CD4-positive, alpha-beta T cell treated with Interleukin-15 for 1 hour (primary cell): ENCODE measurements at regions not wholly inside any gene's neighbourhood (a gene's known extent, or its start where the extent isn't known, plus 50 kb on each side); places are given as distances from the start of the nearest gene placed in this dataset.
"Not testable (repeated sequence)": the region's sequence is repeated elsewhere in the genome, so short reads cannot be mapped to it uniquely, and the experiment has no call there.

ENCODE experiments used
- DNase-seq: peaks from one replicate; pipeline ENCODE4 v3.0.0-alpha.2; 2020

- no peak for DNase-seq
These were observed 450.3 kb downstream of the RAPGEF2 start for GRCh38 chr4:159552979-159553768.

- no peak for DNase-seq
These were observed 453.0 kb downstream of the RAPGEF2 start for GRCh38 chr4:159555873-159556272.

GRCh38 chr4:159562366-159562765 is 459.5 kb downstream of the RAPGEF2 start:
- no peak for DNase-seq

GRCh38 chr4:159563257-159563656 is 460.4 kb downstream of the RAPGEF2 start:
- no peak for DNase-seq

- DNase-seq, result no peak
These were observed 461.7 kb downstream of the RAPGEF2 start for GRCh38 chr4:159564615-159565014.

GRCh38 chr4:159566786-159567185 is 463.9 kb downstream of the RAPGEF2 start:
- no peak for DNase-seq

- no peak for DNase-seq
These were observed 474.4 kb downstream of the RAPGEF2 start for GRCh38 chr4:159577241-159577640.

- no peak for DNase-seq
These were observed 479.8 kb downstream of the RAPGEF2 start for GRCh38 chr4:159582685-159583084.

GRCh38 chr4:159592898-159593556 is 490.1 kb downstream of the RAPGEF2 start:
- DNase-seq, result no peak

GRCh38 chr4:159593681-159594080 is 490.8 kb downstream of the RAPGEF2 start:
- no peak for DNase-seq

GRCh38 chr4:159594576-159594975 is 491.7 kb downstream of the RAPGEF2 start:
- DNase-seq, result no peak

- DNase-seq, result not testable (repeated sequence)
These were observed 492.2 kb downstream of the RAPGEF2 start for GRCh38 chr4:159595101-159595500.

GRCh38 chr4:159598602-159599001 is 495.7 kb downstream of the RAPGEF2 start:
- DNase-seq, result no peak

- DNase-seq, result no peak
These were observed 497.2 kb downstream of the RAPGEF2 start for GRCh38 chr4:159600061-159600460.

GRCh38 chr4:159604781-159605180 is 501.9 kb downstream of the RAPGEF2 start:
- DNase-seq, result no peak

GRCh38 chr4:159606835-159607234 is 504.0 kb downstream of the RAPGEF2 start:
- no peak for DNase-seq

- no peak for DNase-seq
These were observed 504.9 kb downstream of the RAPGEF2 start for GRCh38 chr4:159607809-159608208.

GRCh38 chr4:159608436-159608835 is 505.6 kb downstream of the RAPGEF2 start:
- DNase-seq, result no peak

- no peak for DNase-seq
These were observed 529.2 kb downstream of the RAPGEF2 start for GRCh38 chr4:159632031-159632430.

- DNase-seq, result no peak
These were observed 536.9 kb downstream of the RAPGEF2 start for GRCh38 chr4:159639671-159640323.

GRCh38 chr4:159649237-159649636 is 546.4 kb downstream of the RAPGEF2 start:
- DNase-seq, result no peak

- DNase-seq, result no peak
These were observed 550.0 kb downstream of the RAPGEF2 start for GRCh38 chr4:159652871-159653270.

GRCh38 chr4:159655547-159655946 is 552.7 kb downstream of the RAPGEF2 start:
- DNase-seq, result no peak

GRCh38 chr4:159669094-159669493 is 566.2 kb downstream of the RAPGEF2 start:
- DNase-seq, result no peak
